Natural killer cell treated with Interleukin-12 subunit alpha and Interleukin-12 subunit beta and Interleukin-15 and Interleukin-18, amount 100 ng/mL, for 72 hours (primary cell): ENCODE measurements at regions not wholly inside any gene's neighbourhood (a gene's known extent, or its start where the extent isn't known, plus 50 kb on each side); places are given as distances from the start of the nearest gene placed in this dataset.

Experiments used
- ATAC-seq, 2 donors: fragments of 150-1000 bp; cut with Tn5 transposase in 1 of 2; sonication (Bioruptor Pico), chemical (Tn5 transposase) in 1 of 2; 2 replicates each; pipeline ENCODE4 v1.10.0; 2021
- DNase-seq: peaks from one replicate; pipeline ENCODE4 v3.0.0; 2022; ENCODE audit warnings: low spot score
- H3K27ac Mint-ChIP-seq, 2 donors: 1 replicate in 1 of 2; 2 replicates in 1 of 2; pipeline ENCODE4 v1.8.0; 2022; ENCODE audit warnings: mixed read lengths in 2 of 2, mild to moderate bottlenecking in 1 of 2, moderate library complexity in 1 of 2
- H3K27me3 Mint-ChIP-seq, 2 donors: 1 replicate in 1 of 2; 2 replicates in 1 of 2; pipeline ENCODE4 v1.8.0; 2022; ENCODE audit warnings: mixed read lengths in 2 of 2
- H3K36me3 Mint-ChIP-seq: one replicate; pipeline ENCODE4 v1.8.0; 2022; ENCODE audit warnings: mixed read lengths
- H3K4me1 Mint-ChIP-seq, 2 donors: 1 replicate in 1 of 2; 2 replicates in 1 of 2; pipeline ENCODE4 v1.8.0; 2022; ENCODE audit warnings: low read depth in 2 of 2, mixed read lengths in 2 of 2, mild to moderate bottlenecking in 1 of 2
- H3K4me3 Mint-ChIP-seq: one replicate; pipeline ENCODE4 v1.8.0; 2022; ENCODE audit warnings: mixed read lengths
- H3K9me3 Mint-ChIP-seq: 2 replicates; pipeline ENCODE4 v1.8.0; 2022; ENCODE audit warnings: mixed read lengths

DNA sequence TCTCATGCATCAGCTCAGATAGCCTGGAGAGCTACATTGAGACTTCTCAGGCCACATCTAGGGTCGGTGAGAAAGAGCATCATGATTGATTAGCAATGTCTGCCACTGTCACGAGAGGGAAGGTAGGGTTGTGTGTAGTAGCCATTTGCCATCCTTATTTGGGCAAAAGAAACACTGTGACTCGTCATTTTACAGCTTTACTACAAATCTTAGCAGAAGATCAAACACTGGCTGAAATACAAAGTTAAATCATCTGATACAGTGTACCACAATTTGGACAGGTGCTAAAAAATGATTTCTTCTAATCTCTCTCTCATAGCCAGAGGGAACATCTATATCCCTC, 334.3 kb downstream of the CBLN1 start:
- Mint-ChIP-seq H3K27me3 (no peaks in the 10 kb centered on the region), H3K27ac (no peak overlapping the region), H3K9me3 (no peaks in the 10 kb centered on the region), H3K36me3 (no peaks in the 10 kb centered on the region), H3K4me1 (no peaks in the 10 kb centered on the region), H3K4me3 (no peak overlapping the region)
- ATAC-seq = no peak
- no peak for DNase-seq

DNA sequence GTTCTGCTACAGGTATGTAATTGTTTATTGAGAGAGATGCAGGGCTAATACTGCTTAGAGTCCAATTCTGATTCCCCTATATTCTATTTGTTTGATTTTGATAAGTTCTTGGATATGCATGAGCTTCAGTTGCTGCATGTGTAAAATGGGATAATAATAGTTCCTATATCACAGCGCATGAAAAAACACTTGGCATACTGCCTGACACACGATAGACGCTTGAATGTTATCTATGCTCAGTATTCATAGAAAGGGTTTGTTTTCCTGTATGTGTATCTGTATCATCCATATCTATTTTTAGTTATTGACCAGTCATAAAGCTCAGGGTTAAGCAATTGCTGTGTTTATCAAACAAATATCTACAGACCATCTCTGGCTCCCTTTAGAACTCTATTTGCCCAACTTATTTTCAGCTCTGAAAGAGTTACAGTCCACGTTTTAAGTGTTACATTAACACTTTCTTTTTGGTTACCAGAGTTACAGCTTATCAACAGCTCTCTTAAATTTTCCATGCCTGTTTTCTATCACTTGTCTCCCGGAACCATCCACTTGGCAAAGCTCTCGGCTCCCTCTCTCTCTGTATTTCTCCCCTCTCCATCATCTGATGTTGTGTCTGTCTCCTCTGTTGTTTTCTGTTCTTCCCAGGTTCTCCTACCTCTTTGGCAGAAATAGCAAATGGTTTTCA, 334.8 kb downstream of the CBLN1 start:
- ATAC-seq (no peak), DNase-seq (no peak)
- H3K36me3 Mint-ChIP-seq = no peaks in the 10 kb centered on the region
- H3K9me3 Mint-ChIP-seq = no peaks in the 10 kb centered on the region
- no peak overlapping the region for H3K4me3 Mint-ChIP-seq
- H3K4me1 Mint-ChIP-seq = no peaks in the 10 kb centered on the region
- no peak overlapping the region for H3K27ac Mint-ChIP-seq
- no peaks in the 10 kb centered on the region for H3K27me3 Mint-ChIP-seq

DNA sequence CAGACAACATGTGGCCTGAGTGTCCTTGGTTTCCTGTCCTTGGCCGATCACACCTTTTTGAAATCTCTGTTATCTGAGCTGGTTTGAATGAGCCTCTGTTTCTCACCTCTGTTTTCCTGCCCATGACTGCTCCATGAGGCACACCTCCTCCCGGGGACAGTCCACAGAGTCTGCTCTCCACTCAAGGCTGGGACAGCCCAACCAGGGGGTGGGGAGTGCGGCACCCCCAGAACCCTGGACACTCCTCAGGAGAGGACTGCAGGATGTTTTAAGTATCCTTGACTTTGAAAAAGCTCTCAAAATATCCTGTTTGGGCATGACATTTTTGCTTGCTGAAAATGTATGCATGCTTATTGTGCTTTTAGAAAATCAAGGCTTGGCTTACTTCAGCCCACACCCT, 333.0 kb upstream of the N4BP1 start:
- H3K27me3 Mint-ChIP-seq = no peaks in the 10 kb centered on the region
- DNase-seq = no peak
- no peaks in the 10 kb centered on the region for H3K4me1 Mint-ChIP-seq
- no peaks in the 10 kb centered on the region for H3K36me3 Mint-ChIP-seq
- H3K4me3 Mint-ChIP-seq = no peak overlapping the region
- peaks cover 8% of the 10 kb centered on the region for H3K9me3 Mint-ChIP-seq
- H3K27ac Mint-ChIP-seq = no peak overlapping the region
- no peak for ATAC-seq

DNA sequence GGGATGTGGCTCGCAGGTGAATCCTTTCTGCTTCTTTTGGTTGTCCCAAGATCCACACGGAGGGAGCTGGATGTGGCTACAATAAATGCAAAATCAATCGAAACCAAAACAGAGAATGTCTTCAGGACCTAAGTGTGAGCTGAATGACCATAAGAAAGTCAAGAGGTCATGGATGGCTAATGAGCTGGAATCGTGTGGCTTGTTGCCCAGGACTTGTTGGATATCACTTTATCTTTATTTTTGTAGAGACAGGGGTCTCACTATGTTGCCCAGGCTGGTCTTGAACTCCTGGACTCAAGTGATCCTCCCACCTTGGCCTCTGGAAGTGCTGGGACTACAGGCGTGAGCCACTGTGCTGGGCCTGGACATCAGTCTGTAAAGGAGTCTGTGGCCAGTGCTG, 326.8 kb upstream of the N4BP1 start:
- Mint-ChIP-seq H3K4me1 (no peaks in the 10 kb centered on the region), H3K27ac (no peak overlapping the region), H3K36me3 (no peaks in the 10 kb centered on the region), H3K27me3 (no peaks in the 10 kb centered on the region), H3K4me3 (no peak overlapping the region), H3K9me3 (peaks cover 8% of the 10 kb centered on the region)
- DNase-seq (no peak), ATAC-seq (no peak)

DNA sequence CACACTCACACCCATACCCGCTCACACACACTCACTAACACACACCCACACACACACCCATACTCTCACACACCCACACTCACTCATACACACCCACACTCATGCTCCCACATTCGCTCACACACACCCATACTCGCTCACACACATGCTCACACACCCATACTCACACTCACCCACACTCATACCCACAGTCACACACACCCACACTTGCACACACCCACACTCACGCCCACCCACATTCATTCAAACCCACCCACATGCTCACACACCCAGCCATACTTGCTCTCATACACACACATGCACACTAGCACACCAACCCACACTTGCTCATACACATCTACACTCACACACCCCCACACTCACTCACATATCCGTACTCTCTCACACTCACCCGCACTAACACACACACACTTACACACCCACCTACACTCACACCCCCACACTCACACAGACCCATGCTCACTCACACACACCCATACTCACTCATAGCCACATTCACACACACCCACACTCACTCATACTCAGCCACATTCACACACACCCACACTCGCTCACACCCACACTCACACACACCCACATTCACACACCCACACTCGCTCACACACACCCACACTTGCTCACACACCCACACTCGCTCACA, 322.4 kb upstream of the N4BP1 start:
- DNase-seq (no peak), ATAC-seq (no peak)
- no peaks in the 10 kb centered on the region for H3K27me3 Mint-ChIP-seq
- no peak overlapping the region for H3K27ac Mint-ChIP-seq
- no peaks in the 10 kb centered on the region for H3K36me3 Mint-ChIP-seq
- no peak overlapping the region for H3K4me3 Mint-ChIP-seq
- H3K4me1 Mint-ChIP-seq = no peaks in the 10 kb centered on the region
- H3K9me3 Mint-ChIP-seq = no peaks in the 10 kb centered on the region

DNA sequence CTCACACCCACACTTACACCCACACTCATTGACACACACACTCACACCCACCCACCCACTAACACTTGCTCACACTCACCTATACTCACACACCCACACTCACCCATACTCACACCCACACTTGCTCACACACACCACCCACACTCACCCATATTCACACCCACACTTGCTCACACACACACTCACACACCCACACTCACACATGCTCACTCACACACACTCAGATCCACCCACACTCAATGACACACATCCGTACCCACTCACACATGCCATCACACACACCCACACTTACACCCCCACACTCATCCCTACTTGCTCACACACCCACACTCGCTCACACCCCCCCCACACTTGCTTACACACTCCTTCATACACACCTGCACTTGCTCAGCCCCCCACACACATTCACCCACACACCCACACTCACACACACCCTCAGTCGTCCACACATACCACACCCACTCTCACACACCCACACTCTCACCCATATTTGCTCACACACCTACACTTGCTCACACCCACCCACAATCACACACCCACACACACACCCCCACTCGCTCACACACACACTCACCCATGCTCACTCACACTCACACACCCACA, 321.1 kb upstream of the N4BP1 start:
- no peak for DNase-seq
- Mint-ChIP-seq H3K27ac (no peak overlapping the region), H3K36me3 (no peaks in the 10 kb centered on the region), H3K4me1 (no peaks in the 10 kb centered on the region), H3K4me3 (no peak overlapping the region), H3K27me3 (no peaks in the 10 kb centered on the region), H3K9me3 (no peaks in the 10 kb centered on the region)
- peak in 1 of 2 donors; percentile 4 for ATAC-seq

DNA sequence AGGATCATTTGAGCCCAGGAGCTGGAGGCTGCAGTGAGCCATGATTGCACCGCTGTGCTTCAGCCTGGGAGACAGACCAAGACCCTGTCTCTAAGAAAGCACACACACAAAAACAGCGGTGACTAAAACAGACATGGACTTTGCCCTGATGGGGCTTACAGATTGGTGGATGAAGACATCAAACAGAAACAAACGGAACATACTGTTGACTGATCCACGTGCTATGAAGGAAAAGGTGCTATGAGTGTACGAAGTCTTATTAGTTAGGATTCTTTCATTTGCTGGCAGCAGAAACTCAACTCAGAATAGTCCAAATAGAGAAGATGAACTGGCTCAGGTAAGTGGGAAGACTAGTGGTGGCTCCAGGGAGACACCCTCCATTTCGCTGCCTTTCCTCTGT, 309.8 kb upstream of the N4BP1 start:
- Mint-ChIP-seq H3K27ac (no peak overlapping the region), H3K4me3 (no peak overlapping the region), H3K9me3 (peaks cover 4% of the 10 kb centered on the region)

DNA sequence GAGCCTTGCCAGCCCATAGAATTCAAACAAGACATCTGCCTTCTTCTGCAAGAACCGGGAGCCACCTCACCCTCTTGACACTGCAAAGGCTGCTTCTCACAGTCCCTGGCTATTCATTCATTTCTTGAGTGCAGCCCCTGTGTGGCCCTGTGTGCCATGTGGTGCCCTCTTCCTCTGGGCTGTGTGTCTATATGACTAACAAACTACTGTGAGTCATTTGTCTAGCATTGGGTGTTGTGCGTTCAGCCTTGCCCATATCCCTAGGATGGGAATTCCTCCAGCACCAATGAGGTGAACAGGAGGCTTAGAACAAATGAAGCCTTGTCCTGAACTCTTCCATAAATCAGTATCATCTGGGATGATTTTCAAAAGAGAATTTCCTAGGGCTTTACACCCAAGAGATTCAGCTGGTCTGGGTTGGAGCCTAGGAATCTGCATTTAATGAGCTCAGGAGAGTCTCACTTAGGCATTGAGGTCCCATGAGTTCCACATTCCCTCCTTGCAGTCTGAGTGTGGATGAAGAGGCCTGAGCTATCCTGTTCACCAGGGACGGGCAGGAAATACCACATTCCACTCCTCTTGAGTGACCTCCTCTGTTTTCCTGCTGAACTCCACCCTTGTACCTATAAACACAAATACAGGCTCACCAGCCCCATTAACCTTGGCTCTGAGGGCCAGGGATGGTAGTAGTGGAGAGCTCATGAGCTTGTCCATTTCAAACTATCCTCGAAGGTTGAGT, 308.7 kb upstream of the N4BP1 start:
- H3K4me3 Mint-ChIP-seq = no peak overlapping the region
- no peak for DNase-seq
- no peaks in the 10 kb centered on the region for H3K27me3 Mint-ChIP-seq
- peaks cover 4% of the 10 kb centered on the region for H3K9me3 Mint-ChIP-seq
- no peak for ATAC-seq
- H3K27ac Mint-ChIP-seq = no peak overlapping the region
- H3K36me3 Mint-ChIP-seq = no peaks in the 10 kb centered on the region
- H3K4me1 Mint-ChIP-seq = no peaks in the 10 kb centered on the region

More for the DNA sequence above, 309.8 kb upstream of the N4BP1 start:
- DNase-seq (no peak), ATAC-seq (no peak)
- H3K27me3 Mint-ChIP-seq = no peaks in the 10 kb centered on the region
- H3K36me3 Mint-ChIP-seq = no peaks in the 10 kb centered on the region
- H3K4me1 Mint-ChIP-seq = no peaks in the 10 kb centered on the region

DNA sequence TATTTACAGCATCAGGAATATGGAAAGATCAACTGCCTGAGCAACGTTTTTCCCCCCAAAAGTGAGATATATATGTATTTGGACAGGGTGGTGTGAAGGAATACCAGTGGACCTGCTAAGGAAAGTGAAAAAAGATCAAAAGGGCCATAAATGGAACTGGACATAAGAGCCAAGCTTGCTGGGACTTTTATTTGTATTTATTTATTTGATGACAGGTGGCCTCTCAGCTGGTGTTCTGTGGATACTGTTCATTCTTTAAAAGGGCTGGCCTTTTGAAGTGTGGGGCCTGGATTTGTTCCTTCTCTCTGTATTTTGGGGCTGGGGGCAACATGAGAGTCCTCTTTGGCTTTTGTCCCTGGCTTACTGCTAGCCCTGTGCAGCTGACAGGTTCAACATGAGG, 306.6 kb upstream of the N4BP1 start:
- H3K27ac Mint-ChIP-seq = no peak overlapping the region
- ATAC-seq = no peak
- H3K27me3 Mint-ChIP-seq = peaks cover 0 to 2% of the 10 kb centered on the region in 2 donors
- H3K4me1 Mint-ChIP-seq = no peaks in the 10 kb centered on the region
- no peaks in the 10 kb centered on the region for H3K9me3 Mint-ChIP-seq
- H3K36me3 Mint-ChIP-seq = no peaks in the 10 kb centered on the region
- H3K4me3 Mint-ChIP-seq = no peak overlapping the region
- no peak for DNase-seq

DNA sequence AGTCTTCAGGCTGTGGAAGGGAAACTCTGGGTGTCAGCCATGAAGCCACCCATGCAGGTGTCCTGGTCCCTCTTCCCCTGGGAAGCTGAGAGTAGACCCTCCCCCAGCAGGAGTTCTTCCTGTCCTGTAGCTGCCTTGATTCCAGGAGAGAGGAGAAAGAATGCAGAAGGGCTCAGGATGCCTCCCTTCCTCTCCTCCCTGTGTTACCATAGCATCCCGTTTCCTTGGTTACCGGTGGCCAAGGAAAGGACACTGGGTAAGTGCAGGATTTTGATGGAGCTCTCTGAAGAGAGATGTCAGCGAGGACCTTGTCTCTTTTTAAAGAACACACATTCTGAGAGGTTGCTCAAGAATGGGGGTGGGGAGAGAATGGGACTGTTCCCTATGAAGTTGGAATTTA, 304.1 kb upstream of the N4BP1 start:
- no peak for DNase-seq
- peaks cover 0 to 2% of the 10 kb centered on the region in 2 donors for H3K27me3 Mint-ChIP-seq
- no peaks in the 10 kb centered on the region for H3K9me3 Mint-ChIP-seq
- no peak for ATAC-seq
- no peaks in the 10 kb centered on the region for H3K36me3 Mint-ChIP-seq
- no peak overlapping the region for H3K4me3 Mint-ChIP-seq
- no peak overlapping the region for H3K27ac Mint-ChIP-seq
- no peaks in the 10 kb centered on the region for H3K4me1 Mint-ChIP-seq

DNA sequence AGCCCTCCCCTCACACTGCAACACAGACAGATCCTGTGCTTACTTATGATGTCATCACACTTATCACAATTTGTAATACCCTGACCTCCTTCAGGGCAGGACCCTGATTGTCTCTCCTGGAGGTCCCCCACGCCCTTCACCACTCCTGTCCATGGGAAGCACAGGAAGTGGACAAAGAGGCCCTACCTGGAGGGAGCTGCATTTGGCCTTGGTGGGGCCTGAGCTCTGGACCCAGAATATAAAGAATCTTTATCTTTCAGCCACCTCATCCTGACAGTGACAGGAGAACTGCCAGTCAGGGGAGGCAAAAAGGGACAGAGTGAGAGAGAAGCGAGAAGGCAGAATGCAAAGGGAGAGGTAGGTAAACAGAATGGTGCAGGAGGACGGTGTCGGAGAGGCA, 303.4 kb upstream of the N4BP1 start:
- Mint-ChIP-seq H3K9me3 (no peaks in the 10 kb centered on the region), H3K27me3 (peaks cover 0 to 2% of the 10 kb centered on the region in 2 donors), H3K4me1 (no peaks in the 10 kb centered on the region), H3K27ac (no peak overlapping the region), H3K36me3 (no peaks in the 10 kb centered on the region), H3K4me3 (no peak overlapping the region)
- DNase-seq (no peak), ATAC-seq (no peak)

DNA sequence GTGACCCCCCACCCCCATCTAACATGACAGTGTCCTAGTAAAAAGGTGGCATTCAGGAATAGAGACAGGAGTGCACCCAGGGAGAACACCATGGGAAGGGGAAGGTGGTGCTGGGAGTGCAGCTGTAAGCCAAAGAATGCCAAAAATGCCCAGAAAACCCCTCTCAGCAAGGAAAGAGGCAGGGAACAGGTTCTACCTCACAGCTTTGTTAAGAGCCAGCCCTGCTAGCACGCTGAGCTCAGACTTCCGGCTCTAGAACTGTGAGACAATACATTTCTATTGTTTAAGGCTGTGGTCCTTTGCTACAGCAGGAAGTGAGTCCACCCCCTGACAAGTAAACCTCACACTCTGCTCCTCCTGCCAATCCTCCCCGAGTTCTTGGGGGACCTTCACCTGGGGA, 302.4 kb upstream of the N4BP1 start:
- no peak overlapping the region for H3K27ac Mint-ChIP-seq
- DNase-seq = no peak
- no peaks in the 10 kb centered on the region for H3K9me3 Mint-ChIP-seq
- H3K4me1 Mint-ChIP-seq = no peaks in the 10 kb centered on the region
- peaks cover 0 to 2% of the 10 kb centered on the region in 2 donors for H3K27me3 Mint-ChIP-seq
- no peaks in the 10 kb centered on the region for H3K36me3 Mint-ChIP-seq
- no peak for ATAC-seq
- H3K4me3 Mint-ChIP-seq = no peak overlapping the region

DNA sequence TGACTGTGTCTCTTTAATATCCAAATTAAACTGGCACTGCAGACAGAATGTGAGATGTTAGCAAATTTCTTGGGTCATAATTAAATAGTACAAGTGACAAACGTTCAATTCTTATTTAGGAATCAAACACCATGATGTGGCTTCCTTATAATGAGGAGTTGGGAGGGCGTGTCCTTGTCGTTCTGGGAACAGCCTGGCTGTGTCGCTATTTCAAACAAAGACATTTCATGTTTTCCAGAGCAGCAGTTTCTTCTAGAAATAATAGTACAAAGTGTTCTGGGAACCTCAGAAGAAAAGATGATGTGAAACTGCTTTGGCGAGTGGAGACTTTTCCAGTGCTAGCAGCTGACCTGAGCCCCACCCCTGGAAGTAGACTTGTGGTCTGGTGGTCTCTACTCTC, 301.7 kb upstream of the N4BP1 start:
- no peak for DNase-seq
- H3K27me3 Mint-ChIP-seq = peaks cover 0 to 2% of the 10 kb centered on the region in 2 donors
- H3K9me3 Mint-ChIP-seq = no peaks in the 10 kb centered on the region
- H3K4me1 Mint-ChIP-seq = no peaks in the 10 kb centered on the region
- H3K27ac Mint-ChIP-seq = no peak overlapping the region
- no peak for ATAC-seq
- H3K36me3 Mint-ChIP-seq = no peaks in the 10 kb centered on the region
- H3K4me3 Mint-ChIP-seq = no peak overlapping the region

DNA sequence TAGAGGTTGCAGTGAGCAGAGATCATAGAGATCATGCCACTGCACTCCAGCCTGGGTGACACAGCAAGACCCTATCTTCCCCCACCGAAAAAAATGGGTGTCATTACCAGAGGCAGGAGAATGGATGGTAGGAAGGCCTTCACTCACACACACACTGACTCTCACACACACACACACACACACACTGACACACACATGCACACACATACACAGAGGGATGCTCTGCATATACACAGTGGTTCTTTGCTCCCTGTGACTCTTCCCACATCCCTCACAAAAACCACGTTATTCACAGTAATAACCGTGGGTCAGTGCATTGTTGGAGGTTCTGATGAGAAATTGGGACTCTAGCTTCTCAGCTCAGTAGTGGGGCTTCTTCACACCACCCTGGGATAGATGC, 300.2 kb upstream of the N4BP1 start:
- DNase-seq (no peak), ATAC-seq (peak in 1 of 2 donors; percentile 17)
- Mint-ChIP-seq H3K9me3 (no peaks in the 10 kb centered on the region), H3K4me1 (no peaks in the 10 kb centered on the region), H3K27ac (no peak overlapping the region), H3K4me3 (no peak overlapping the region), H3K27me3 (peaks cover 0 to 2% of the 10 kb centered on the region in 2 donors), H3K36me3 (no peaks in the 10 kb centered on the region)
